A172 (cell line): ENCODE measurements at regions not wholly inside any gene's neighbourhood (a gene's known extent, or its start where the extent isn't known, plus 50 kb on each side); places are given as distances from the start of the nearest gene placed in this dataset.

Experiments
- DNase-seq: peaks from one replicate; pipeline ENCODE4 v3.0.0-alpha.2; 2015; ENCODE audit warnings: low spot score

GRCh38 chr5:5686356-5686755 lies 263.9 kb downstream of the ICE1 start:
- DNase-seq, result no peak

DNA sequence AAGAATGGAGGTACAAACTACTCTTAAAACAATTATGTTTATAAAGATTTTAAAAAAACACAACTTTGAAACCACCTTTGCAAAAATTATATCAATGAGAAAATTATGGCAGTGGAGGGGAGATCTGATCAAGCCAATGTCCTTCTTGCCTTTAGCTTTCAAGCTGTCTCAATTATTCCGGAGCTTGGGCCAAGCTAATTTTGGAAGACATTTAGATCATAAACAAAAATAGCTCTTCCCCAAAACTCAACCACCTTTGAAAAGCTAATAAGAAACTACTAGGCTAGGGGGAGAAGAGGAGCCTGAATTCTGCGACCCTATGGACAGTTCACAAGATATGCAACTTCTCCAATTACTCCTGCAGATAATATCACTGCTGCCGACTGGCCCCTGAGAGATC lies 263.3 kb downstream of the ICE1 start:
- no peak for DNase-seq

DNA sequence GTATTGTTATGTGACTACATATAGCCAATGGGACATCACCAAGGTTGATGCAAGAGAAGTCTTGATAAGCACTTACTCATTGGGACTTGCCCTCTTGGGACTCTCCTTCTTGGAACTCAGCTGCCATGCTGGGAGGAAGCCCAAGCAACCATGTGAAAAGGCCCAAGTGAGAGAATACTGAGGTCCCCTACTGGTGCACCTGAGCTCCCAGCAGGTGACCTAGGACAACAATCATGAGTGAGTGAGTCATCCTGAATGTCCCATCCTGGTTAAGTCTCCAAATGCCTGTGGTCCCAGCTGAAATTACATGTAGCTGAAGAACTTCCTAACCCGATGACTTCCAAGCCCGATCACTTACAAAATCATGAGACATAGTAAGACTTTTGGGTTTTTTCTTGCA lies 260.7 kb downstream of the ICE1 start:
- DNase-seq, result no peak

DNA sequence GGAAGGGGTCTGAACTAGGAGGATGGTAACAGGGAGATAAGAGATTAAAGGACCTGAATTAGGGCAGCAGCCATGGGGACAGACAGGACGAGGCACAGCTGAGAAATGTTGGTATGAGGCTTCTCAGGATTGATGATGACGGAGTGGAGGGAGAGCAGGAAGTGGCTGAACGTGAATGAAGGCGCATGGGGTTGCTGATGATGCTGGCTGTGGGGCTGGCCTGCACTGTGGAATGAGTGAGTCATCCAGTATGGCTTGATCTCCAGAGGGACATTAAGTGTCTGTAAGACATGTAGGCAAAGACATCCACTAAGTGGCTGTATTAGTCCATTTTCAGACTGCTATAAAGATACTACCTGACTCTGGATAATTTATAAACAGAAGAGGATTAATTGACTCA lies 256.4 kb downstream of the ICE1 start:
- peak; percentile 58 for DNase-seq

- no peak for DNase-seq
Observed at GRCh38 chr5:5677738-5678137, 255.3 kb downstream of the ICE1 start.

DNA sequence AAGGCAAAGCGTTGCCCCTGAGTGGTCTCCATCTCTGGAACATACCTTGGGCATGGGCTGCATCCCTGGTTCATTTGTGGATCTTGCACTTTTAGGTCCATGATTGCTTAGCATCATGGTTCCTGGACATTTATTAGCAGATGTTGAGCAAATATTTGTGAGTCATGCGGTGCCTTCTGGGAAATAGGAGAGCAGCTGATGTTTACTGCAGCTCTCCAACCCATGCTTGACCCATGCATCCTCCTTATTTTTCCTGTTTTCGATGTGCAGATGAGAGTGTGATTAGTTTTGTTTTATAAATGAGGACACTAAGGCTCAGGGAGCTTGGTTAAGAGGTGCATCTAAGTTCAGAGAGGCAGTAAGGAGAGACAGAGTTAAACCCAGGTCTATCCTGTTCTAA lies 253.7 kb downstream of the ICE1 start:
- no peak for DNase-seq

DNA sequence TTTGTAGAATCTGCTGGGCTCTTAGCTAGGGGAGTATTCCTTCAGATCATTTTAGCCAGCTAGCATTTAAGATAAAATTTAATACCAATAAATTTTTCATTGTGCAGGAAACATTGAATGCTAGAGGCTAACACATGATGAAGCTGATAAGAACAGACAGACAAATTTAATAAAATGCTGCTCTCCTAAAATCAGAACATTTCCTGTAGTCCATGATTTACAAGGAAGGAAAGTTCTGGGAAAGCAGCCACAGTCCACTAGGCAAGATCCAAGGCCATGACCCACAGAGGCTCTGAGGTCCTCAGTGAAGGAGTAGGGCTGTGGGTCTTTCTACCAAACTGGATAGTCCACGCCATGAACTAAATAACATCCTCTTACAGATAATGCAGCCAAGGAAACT lies 253.0 kb downstream of the ICE1 start:
- DNase-seq, result no peak

- DNase-seq, result no peak
Observed at GRCh38 chr5:5671823-5672222, 249.3 kb downstream of the ICE1 start.

GRCh38 chr5:5667136-5667554 lies 244.7 kb downstream of the ICE1 start:
- no peak for DNase-seq

DNA sequence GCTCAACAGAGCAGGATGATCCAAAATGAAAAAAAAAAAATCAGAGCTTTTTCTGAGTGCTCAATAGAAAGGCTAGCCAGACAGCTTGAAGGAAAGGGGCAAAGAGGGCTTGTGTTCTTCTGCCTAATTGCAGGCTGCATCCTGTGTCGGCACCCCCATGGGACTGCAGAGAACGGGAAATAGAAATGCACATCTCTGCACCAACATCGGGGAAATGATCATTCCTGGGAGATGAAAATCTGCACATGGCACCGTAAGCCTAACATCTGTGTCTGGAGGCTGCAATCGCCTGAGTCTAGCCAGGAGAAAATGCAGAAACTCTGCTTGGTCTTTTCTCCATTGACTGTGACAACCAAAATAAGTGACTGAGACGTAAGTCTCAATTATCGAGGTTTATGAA lies 243.9 kb downstream of the ICE1 start:
- no peak for DNase-seq

DNA sequence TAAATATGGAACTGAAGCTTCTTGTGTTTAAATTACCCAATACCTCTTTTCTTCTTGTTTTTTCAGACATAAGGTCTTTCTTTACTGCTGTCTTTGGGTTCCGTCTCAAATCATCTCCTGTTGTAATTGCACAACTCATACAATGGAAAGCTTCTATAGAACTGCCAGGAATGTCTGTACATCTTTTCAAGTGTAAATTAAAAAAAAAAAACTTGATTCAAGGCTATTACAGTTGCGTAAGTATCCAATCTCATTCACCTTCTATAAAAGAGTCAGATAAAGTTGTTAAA lies 243.5 kb downstream of the ICE1 start:
- no peak for DNase-seq

- DNase-seq, result peak; percentile 87
Observed at GRCh38 chr5:5665225-5666075, 243.0 kb downstream of the ICE1 start.

GRCh38 chr5:5658889-5659465 lies 236.5 kb downstream of the ICE1 start:
- DNase-seq, result no peak

DNA sequence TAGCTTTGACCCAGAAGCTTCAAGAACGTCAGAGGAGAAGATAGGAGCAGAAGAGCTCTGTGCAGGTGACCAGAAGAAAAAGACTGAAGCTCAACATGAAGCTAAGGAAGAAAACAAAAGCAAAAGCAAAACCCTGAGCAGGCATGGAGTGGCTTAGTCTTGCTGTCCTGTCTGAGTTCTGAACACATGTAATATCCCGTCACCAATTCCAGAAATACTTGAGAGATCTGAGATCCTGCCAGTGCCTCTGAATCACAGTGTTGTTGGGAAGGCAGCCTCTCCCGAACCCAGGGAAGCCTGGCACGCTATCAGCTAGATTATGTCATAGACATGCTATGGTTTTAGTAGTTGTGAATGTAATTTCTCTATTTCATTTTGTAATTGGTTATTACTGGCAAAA lies 235.7 kb downstream of the ICE1 start:
- DNase-seq, result peak; percentile 65

DNA sequence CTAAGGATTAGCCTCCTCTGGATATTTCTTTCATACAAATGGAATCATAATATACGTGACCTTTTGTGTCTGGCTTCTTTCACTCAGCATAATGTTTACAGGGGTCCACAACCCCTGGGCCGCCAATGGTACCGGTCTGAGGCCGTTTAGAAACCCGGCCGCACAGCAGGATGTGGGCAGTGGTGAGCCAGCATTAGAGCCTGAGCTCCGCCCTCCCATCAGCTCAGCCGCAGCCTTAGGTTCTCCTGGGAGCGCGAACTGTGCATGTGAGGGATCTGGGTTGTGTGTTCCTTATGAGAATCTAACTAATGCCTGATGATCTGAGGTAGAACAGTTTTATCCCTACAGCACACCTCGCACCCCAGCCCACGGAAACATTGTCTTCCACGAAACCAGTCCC lies 229.7 kb downstream of the ICE1 start:
- peak; percentile 22 for DNase-seq

- no peak for DNase-seq
Observed at GRCh38 chr5:5650949-5651348, 228.5 kb downstream of the ICE1 start.

DNA sequence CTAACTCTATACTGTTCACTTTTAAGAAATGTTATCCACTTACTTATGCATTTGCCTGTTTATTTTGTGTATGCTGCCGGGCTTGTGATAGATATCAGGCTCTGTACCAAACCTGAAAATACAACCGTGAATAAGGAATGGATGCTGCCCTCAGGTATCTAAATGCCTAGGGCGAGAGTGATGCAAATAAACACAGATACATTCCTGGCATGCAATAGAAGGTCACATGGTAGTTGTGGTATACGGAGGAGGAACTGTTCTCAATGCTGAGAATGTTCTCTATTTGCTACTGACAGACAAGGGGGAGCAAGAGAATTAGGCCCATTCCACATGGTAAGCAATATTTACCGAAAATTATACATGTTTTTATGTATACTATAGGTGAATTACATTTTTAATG lies 227.8 kb downstream of the ICE1 start:
- no peak for DNase-seq

DNA sequence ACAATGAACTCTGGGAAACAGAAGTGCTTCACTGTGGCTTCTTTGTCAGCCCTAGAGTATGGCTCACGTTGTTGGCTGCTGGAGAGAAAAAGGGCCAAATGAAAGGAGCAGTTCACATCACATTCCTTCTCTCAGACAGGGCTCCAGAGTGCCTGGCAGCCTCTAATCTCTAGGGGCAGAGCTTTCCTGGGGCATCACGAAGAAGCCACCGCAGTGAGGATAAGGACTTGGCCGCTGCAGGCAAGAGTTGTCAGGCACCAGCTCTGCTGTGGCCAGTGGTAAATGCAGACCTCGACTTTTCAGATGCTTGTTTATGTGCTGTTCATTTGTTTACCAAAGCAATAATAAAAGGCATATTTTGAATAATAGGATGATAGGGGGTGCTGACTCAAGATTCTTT lies 227.2 kb downstream of the ICE1 start:
- no peak for DNase-seq

GRCh38 chr5:5648694-5649093 lies 226.2 kb downstream of the ICE1 start:
- DNase-seq, result no peak

DNA sequence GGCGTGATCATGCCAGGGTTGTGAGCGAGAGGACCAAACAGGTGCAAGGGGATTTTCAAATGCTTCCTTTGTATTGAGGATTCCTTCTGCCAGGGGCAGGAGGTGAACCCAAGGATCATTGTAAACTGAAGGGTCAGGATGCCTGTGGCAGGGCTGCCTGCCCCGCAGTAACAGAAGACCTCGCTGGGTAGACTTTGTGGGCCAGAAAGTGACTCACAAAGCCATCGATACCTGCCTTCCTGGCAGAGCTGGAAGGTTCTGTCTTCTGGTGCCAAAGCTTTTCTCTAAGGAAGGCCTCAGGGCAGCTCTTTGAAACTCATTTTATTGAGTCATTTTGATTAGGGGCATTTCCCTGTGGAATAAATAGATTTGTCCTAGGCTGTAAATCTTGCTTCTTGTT lies 223.4 kb downstream of the ICE1 start:
- no peak for DNase-seq

DNA sequence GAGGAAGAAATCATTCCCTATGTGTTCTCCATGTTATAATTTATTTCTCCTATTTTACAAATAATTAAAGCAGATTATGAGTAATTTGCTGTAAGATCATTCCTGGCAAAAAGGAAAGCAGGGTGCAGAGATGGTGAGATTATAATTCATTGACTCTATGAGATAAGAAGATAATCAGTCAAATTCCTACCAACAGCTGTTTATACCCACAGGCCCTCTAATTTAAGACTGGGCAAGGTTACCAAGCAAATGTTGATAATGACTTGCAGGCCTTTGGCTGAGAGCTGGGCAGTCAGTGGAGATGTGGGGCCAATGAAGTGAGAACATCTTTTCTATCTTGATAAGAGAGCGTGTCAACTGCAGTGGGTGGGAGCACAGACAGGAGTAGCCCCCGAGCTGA lies 222.7 kb downstream of the ICE1 start:
- no peak for DNase-seq

DNA sequence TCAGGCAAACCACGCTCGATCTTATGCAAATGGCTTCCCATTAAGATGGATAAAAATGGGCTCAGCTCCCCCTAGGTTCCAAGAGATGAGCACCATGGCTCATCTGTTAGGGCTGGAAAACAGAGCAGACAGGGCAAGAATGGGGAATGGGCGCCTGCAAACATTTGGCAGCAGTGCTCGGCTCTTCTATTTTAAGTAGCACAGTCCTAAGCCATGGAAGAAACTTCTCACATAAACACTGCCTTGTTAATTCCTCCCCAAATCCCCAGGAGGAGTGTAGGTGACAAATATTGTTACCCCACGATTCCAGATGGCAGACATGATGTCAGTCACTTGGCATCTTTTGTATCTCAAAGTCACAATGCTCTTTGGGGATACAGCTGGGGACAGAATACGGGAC lies 221.8 kb downstream of the ICE1 start:
- DNase-seq, result no peak

DNA sequence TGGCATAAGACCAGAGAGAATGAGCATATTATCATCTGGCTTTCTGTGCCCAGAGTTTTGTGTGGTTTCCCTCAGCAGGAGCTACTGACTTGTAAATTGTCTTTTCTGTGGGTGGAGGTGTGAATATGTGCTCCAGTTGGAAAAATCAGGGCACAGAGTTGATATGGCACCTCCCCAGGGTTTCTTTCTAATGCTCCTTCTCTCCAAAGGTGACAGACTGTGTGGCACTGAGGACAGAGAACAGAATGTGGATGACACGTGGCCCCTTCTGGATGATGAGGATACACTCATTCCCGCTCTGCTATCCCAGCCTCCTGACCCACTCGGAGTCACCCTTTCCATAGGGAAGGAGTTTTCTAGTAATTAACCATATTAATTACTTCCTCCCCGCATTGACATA lies 221.0 kb downstream of the ICE1 start:
- DNase-seq, result no peak

GRCh38 chr5:5638211-5638610 lies 215.7 kb downstream of the ICE1 start:
- DNase-seq, result peak; percentile 8
